Skeletal muscle tissue (tissue), 3 donors: ENCODE measurements at regions not wholly inside any gene's neighbourhood (a gene's known extent, or its start where the extent isn't known, plus 50 kb on each side); places are given as distances from the start of the nearest gene placed in this dataset.

Experiments used
- H3K27ac ChIP-seq: one replicate; pipeline ENCODE4 v1.7.0; 2013; ENCODE audit warnings: mild to moderate bottlenecking, low read depth, low read length, inconsistent platforms
- H3K27me3 ChIP-seq, 3 donors: one replicate each; pipeline ENCODE4 v1.7.0; 2013; ENCODE audit warnings: low read length in 3 of 3; ENCODE audit not compliant: control insufficient read depth in 3 of 3, insufficient read depth in 3 of 3
- H3K36me3 ChIP-seq, 3 donors: one replicate each; pipeline ENCODE4 v1.7.0; 2013; ENCODE audit warnings: low read length in 3 of 3; ENCODE audit not compliant: control insufficient read depth in 3 of 3, insufficient read depth in 3 of 3
- H3K4me1 ChIP-seq, 3 donors: one replicate each; pipeline ENCODE4 v1.7.0; 2013; ENCODE audit warnings: low read length in 3 of 3, mild to moderate bottlenecking in 3 of 3; ENCODE audit not compliant: control insufficient read depth in 3 of 3, insufficient read depth in 3 of 3
- H3K4me3 ChIP-seq, 3 donors: one replicate each; pipeline ENCODE4 v1.7.0; 2013; ENCODE audit warnings: low read length in 3 of 3
- H3K9ac ChIP-seq, 3 donors: one replicate each; pipeline ENCODE4 v1.7.0; 2013; ENCODE audit warnings: low read length in 3 of 3, mild to moderate bottlenecking in 3 of 3, moderate library complexity in 2 of 3, low read depth in 1 of 3
- H3K9me3 ChIP-seq, 3 donors: one replicate each; pipeline ENCODE4 v1.7.0; 2013; ENCODE audit warnings: low read length in 3 of 3; ENCODE audit not compliant: control insufficient read depth in 3 of 3
- donor health status: Osteomylitis.

DNA sequence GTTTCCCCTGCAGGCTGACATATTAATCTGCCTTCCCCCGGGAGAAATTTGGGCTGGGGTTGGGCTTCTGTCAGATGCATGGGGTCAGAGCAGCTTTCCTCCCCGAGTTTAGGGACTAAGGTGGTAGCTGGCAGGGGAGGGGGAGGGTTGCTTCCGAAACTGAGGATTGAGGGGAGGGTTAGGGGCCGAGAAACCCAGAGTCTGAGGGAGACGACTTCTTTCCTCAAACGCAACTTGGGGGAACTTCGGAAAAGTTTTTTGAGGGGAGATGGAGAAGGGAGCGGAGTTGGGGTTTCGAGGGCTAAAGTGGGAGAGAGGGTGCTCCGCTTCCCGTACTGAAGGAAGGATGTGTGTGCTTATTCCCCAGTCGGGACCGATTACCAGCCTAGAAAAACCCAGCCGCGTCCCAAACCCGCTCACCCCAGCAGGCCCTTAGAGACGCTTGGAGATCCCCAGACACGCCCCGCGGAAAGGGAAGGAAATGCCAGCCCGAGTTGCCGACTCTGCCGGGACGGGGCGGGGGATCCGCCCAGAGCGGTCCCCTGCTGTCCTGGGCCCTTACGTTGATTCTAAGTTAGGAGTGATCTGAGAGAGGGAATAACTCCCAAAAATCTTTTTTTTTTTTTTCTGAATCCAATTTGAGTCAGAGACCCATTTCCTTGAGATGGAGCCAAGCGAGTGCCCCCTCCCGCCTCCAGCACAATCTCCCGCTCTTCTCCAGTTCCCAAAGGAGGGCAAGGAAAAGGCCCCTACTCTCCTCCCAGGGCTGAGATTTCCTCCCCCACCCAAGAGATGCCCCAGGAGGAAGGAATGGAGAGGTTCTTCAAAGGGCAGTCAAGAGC lies 61.9 kb downstream of the SMUG1 start:
- Histone ChIP-seq H3K4me1 (peaks cover 10 to 13% (median 11%) of the 10 kb centered on the region in 3 donors), H3K9me3 (no peaks in the 10 kb centered on the region), H3K27ac (peak overlapping the region; percentile 56), H3K36me3 (peaks cover 0 to 2% (median 0%) of the 10 kb centered on the region in 3 donors), H3K9ac (peak overlapping the region; percentile 70 to 78 (median 77)), H3K4me3 (peak overlapping the region; percentile 71 to 77 (median 76)), H3K27me3 (peaks cover 9 to 20% (median 12%) of the 10 kb centered on the region in 3 donors)

DNA sequence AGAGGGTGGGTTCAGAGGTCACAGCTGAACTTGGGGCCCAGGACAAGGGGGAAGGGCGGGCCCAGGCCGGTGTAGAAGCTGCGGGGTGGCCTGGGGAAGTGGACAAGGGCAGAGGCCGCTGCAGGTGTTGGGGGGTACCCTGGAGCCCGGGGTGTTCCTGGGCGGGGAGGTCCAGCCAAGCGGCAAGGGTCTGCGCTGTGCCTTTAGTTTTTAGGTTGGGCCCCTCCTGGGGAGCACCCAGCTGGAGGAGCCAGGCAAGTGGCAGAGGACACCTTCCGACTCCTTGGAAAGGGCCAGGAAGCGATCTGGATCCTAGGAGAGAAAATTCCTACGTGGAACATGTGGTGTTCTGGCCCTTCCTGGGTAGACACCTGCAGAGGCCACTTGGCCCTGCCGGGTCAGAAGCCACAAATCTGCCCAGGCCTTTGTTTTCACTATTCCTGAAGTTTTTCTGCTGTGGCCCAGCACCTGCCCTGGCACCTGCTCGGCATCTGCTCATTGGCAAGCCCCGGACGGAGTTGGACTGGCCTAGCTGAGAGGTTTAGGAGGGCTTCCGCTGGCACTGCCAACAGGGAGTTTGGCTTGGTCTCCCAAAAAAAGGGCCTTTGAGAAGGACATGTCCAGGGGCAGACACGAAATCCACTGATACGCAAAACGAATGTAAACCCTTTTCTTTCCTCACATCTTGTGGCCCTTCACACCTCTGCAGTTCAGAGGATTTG lies 61.1 kb downstream of the SMUG1 start:
- Histone ChIP-seq H3K27me3 (peaks cover 9 to 20% (median 12%) of the 10 kb centered on the region in 3 donors), H3K4me1 (peaks cover 10 to 13% (median 11%) of the 10 kb centered on the region in 3 donors), H3K9ac (peak overlapping the region in 1 of 3 donors; percentile 69), H3K9me3 (no peaks in the 10 kb centered on the region), H3K27ac (peak overlapping the region; percentile 56), H3K4me3 (peak overlapping the region; percentile 71 to 77 (median 76)), H3K36me3 (peaks cover 0 to 3% (median 0%) of the 10 kb centered on the region in 3 donors)

DNA sequence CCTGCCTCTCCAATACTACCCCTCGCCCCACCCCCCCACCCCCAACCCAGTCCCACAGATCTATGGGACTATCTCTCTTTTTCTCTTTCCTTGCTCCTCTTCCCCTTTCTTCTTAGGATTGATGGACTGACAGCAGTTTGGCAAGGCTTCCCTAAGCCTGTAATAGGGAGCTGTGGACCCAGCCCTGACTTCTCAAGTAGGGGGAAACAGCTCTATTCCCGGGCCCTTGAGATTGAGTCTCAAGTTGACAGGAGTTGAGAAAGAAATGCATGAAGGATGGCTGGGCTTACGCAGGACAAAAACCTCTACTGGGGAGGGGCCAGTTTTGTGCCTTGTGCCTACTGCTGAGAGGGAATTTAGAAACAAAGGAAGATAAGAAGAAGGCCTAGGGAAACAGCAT lies 60.4 kb downstream of the SMUG1 start:
- Histone ChIP-seq H3K4me3 (no peak overlapping the region), H3K36me3 (peaks cover 0 to 3% (median 0%) of the 10 kb centered on the region in 3 donors), H3K9me3 (no peaks in the 10 kb centered on the region), H3K27me3 (peaks cover 9 to 20% (median 12%) of the 10 kb centered on the region in 3 donors), H3K4me1 (peaks cover 10 to 13% (median 11%) of the 10 kb centered on the region in 3 donors), H3K27ac (no peak overlapping the region), H3K9ac (no peak overlapping the region)

DNA sequence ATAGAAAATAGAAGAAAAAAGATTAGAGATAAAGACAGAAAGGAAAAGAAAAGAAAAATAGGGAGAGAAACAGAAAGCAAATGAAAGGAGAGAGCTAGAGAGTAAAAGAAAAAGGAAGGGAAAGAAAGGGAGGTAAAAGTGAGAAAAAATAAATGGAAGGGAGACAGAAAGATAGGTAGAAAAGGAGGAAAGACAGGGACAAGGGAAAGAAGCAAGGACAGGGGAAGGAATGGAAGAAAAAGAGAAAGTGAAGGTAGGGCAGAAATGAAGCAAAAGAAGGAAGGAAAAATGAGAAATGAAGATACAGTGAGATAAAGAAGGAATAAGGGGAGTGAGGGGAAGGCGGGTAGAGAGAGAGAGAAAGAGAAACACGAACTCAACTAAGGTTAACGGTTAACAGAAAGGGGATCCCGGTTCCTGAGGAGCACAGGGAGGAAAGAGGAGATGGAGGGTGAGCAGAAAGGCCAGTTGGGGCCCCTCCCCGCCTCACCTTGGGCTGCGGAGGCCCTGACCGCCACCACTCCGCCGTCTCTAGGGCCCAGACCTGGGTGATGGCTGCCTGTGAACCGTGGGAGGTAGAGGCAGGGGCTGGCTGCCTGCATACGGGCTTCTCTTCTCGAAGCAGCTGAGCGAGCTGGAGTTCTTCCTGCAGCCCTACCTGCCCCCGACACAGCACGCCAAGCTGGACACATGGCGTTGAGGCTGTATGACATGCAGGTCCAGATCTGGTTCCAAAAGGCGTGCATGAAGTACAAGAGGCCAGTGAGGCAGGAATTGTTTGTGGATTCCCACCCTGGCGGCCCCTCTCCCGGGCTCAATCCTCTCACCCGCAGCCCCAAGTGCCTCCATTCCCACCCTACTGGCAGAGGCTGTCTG lies 59.5 kb downstream of the SMUG1 start:
- Histone ChIP-seq H3K4me3 (no peak overlapping the region), H3K27ac (no peak overlapping the region), H3K4me1 (peaks cover 10 to 13% (median 11%) of the 10 kb centered on the region in 3 donors), H3K9me3 (no peaks in the 10 kb centered on the region), H3K36me3 (peaks cover 0 to 3% (median 0%) of the 10 kb centered on the region in 3 donors), H3K27me3 (peaks cover 9 to 20% (median 12%) of the 10 kb centered on the region in 3 donors), H3K9ac (no peak overlapping the region)
